ENCODE measurements at regions not wholly inside any gene's neighbourhood (a gene's known extent, or its start where the extent isn't known, plus 50 kb on each side); places are given as distances from the start of the nearest gene placed in this dataset.

DNA sequence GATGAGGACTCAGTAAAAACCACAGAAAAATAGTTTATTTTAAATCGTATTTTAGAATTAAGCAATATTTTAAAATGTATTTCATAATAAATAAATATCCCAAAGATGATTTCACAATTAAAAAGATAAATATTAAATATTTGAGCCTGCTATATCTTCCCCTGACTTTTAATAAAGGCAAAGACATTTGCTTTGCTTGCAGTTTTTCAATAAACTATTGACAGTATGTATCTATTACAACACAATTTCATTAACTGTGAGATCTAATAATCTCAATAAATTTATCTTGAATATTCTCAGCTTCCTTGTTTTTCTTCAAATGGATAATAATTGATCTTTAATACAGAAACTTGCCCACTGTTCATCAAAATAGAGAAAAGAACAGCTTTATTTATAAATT, 186.2 kb upstream of the TARS1 start:
- intact Hi-C loops (cut with micrococcal nuclease) (no loop called here), dilution Hi-C loops (cut with MboI; ENCODE audit: extremely low pct_ligation_motif_present, low sequenced_read_pairs) (no loop called here)
- no peaks in the 10 kb centered on the region for H3K27me3 ChIP-seq (ENCODE audit: control insufficient read depth in 2 of 2, insufficient read depth in 2 of 2, low read length in 2 of 2)
- H3K9me1 ChIP-seq (replicated peaks; ENCODE audit: control insufficient read depth, extremely low read depth, insufficient read depth, low read length): no peaks in the 10 kb centered on the region
- H3K9me3 ChIP-seq (replicated peaks; ENCODE audit: control insufficient read depth, insufficient read depth, low read length): no peaks in the 10 kb centered on the region
- no peaks in the 10 kb centered on the region for H3K36me3 ChIP-seq (ENCODE audit: control insufficient read depth in 2 of 2, extremely low read depth in 1 of 2, insufficient read depth in 2 of 2, low read length in 2 of 2)
- H3K79me2 ChIP-seq (ENCODE audit: control insufficient read depth, insufficient read depth, low read length): no peaks in the 10 kb centered on the region
- no peak for FAIRE-seq
- no peak overlapping the region for H2AFZ ChIP-seq (ENCODE audit: low read depth, low read length)
- no peak overlapping the region for H3K9ac ChIP-seq (replicated peaks; ENCODE audit: extremely low read depth, insufficient read depth, low read length)
- BruUV-seq (replicated peaks): no TSS peak
- no peaks in the 10 kb centered on the region for H4K20me1 ChIP-seq (replicated peaks; ENCODE audit: control insufficient read depth, extremely low read depth, insufficient read depth, low read length)
- ChIA-PET POLR2A (no interaction called here), CTCF (interaction anchor here (1.0 to 1.1 kb wide), 2 partner anchors 45 to 125 kb away, joined by 3 to 4 read pairs; no protein-coding TSS in a partner anchor)
- DNase-seq (ENCODE audit: low read depth, low spot score): no peak
- no peak overlapping the region for H3K4me2 ChIP-seq (ENCODE audit: insufficient read depth, low read length)
- H3K4me1 ChIP-seq (ENCODE audit: control insufficient read depth, extremely low read depth, insufficient read depth, low read length): peaks cover 3% of the 10 kb centered on the region
- TF ChIP-seq EZH2 (IDR thresholded peaks at IDR 0.05; ENCODE audit: borderline replicate concordance, low read depth, low read length, severe bottlenecking) (no peak), JUN (IDR thresholded peaks at IDR 0.05; ENCODE audit: borderline replicate concordance, insufficient read depth, insufficient read length, low read depth) (no peak), POLR2A (IDR thresholded peaks at IDR 0.05; ENCODE audit: low read depth, low read length) (no peak), GATA2 (IDR thresholded peaks at IDR 0.05; ENCODE audit: insufficient read depth, insufficient read length, low read depth, low read length) (no peak), MAX (IDR thresholded peaks at IDR 0.05; ENCODE audit: insufficient read depth, insufficient read length) (no peak), POLR2AphosphoS5 (IDR thresholded peaks at IDR 0.05; ENCODE audit: insufficient read depth, low read depth, low read length) (no peak), MYC (IDR thresholded peaks at IDR 0.05; ENCODE audit: low read depth, low read length) (no peak), FOS (IDR thresholded peaks at IDR 0.05; ENCODE audit: borderline replicate concordance, insufficient read depth, low read length) (no peak)
- TF ChIP-seq, protein P1, sequence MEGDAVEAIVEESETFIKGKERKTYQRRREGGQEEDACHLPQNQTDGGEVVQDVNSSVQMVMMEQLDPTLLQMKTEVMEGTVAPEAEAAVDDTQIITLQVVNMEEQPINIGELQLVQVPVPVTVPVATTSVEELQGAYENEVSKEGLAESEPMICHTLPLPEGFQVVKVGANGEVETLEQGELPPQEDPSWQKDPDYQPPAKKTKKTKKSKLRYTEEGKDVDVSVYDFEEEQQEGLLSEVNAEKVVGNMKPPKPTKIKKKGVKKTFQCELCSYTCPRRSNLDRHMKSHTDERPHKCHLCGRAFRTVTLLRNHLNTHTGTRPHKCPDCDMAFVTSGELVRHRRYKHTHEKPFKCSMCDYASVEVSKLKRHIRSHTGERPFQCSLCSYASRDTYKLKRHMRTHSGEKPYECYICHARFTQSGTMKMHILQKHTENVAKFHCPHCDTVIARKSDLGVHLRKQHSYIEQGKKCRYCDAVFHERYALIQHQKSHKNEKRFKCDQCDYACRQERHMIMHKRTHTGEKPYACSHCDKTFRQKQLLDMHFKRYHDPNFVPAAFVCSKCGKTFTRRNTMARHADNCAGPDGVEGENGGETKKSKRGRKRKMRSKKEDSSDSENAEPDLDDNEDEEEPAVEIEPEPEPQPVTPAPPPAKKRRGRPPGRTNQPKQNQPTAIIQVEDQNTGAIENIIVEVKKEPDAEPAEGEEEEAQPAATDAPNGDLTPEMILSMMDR (IDR thresholded peaks at IDR 0.05; ENCODE audit: extremely low read depth in 1 of 2, insufficient read depth in 1 of 2, low read depth in 1 of 2, low read length in 2 of 2): no peak
- H3K4me3 ChIP-seq (replicated peaks in 1 of 3; ENCODE audit: insufficient read depth in 1 of 3, low read depth in 1 of 3, low read length in 3 of 3): no peak overlapping the region
- no peak overlapping the region for H3K27ac ChIP-seq (ENCODE audit: insufficient read depth, low read depth, low read length)

Data from endothelial cell of umbilical vein (primary cell).